ENCODE measurements at regions not wholly inside any gene's neighbourhood (a gene's known extent, or its start where the extent isn't known, plus 50 kb on each side); places are given as distances from the start of the nearest gene placed in this dataset.

DNA sequence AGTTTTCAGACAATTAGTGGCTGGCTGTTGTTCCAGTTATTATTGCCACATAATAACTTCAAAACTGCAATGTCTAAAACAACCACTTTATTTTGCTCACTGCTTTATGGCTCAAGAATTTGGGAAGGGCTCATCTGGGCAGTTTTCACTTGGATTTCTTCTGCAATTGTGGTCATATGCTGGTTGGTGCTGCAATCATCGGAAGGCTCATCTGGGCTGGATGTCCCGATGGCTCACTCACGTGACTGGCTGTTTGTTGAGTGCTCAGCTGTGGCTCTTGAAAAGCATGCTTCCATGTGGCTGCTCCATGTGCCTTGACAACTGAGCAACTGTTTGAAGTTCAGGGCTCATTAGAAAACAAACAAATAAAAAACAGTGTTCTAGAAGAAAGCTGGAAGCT is 1032.5 kb downstream of the DTWD2 start:
- TF ChIP-seq, protein P1, sequence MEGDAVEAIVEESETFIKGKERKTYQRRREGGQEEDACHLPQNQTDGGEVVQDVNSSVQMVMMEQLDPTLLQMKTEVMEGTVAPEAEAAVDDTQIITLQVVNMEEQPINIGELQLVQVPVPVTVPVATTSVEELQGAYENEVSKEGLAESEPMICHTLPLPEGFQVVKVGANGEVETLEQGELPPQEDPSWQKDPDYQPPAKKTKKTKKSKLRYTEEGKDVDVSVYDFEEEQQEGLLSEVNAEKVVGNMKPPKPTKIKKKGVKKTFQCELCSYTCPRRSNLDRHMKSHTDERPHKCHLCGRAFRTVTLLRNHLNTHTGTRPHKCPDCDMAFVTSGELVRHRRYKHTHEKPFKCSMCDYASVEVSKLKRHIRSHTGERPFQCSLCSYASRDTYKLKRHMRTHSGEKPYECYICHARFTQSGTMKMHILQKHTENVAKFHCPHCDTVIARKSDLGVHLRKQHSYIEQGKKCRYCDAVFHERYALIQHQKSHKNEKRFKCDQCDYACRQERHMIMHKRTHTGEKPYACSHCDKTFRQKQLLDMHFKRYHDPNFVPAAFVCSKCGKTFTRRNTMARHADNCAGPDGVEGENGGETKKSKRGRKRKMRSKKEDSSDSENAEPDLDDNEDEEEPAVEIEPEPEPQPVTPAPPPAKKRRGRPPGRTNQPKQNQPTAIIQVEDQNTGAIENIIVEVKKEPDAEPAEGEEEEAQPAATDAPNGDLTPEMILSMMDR (IDR thresholded peaks at IDR 0.05; ENCODE audit: extremely low read depth in 1 of 2, insufficient read depth in 1 of 2, low read depth in 1 of 2, low read length in 2 of 2): no peak
- no peak for TF ChIP-seq FOS (IDR thresholded peaks at IDR 0.05; ENCODE audit: borderline replicate concordance, insufficient read depth, low read length)
- no peak for TF ChIP-seq POLR2A (IDR thresholded peaks at IDR 0.05; ENCODE audit: low read depth, low read length)
- TF ChIP-seq JUN (IDR thresholded peaks at IDR 0.05; ENCODE audit: borderline replicate concordance, insufficient read depth, insufficient read length, low read depth): no peak
- no peak for TF ChIP-seq POLR2AphosphoS5 (IDR thresholded peaks at IDR 0.05; ENCODE audit: insufficient read depth, low read depth, low read length)
- TF ChIP-seq MAX (IDR thresholded peaks at IDR 0.05; ENCODE audit: insufficient read depth, insufficient read length): no peak
- no peak for TF ChIP-seq EZH2 (IDR thresholded peaks at IDR 0.05; ENCODE audit: borderline replicate concordance, low read depth, low read length, severe bottlenecking)
- TF ChIP-seq MYC (IDR thresholded peaks at IDR 0.05; ENCODE audit: low read depth, low read length): no peak
- TF ChIP-seq GATA2 (IDR thresholded peaks at IDR 0.05; ENCODE audit: insufficient read depth, insufficient read length, low read depth, low read length): no peak
